ENCODE measurements at regions not wholly inside any gene's neighbourhood (a gene's known extent, or its start where the extent isn't known, plus 50 kb on each side); places are given as distances from the start of the nearest gene placed in this dataset.

DNA sequence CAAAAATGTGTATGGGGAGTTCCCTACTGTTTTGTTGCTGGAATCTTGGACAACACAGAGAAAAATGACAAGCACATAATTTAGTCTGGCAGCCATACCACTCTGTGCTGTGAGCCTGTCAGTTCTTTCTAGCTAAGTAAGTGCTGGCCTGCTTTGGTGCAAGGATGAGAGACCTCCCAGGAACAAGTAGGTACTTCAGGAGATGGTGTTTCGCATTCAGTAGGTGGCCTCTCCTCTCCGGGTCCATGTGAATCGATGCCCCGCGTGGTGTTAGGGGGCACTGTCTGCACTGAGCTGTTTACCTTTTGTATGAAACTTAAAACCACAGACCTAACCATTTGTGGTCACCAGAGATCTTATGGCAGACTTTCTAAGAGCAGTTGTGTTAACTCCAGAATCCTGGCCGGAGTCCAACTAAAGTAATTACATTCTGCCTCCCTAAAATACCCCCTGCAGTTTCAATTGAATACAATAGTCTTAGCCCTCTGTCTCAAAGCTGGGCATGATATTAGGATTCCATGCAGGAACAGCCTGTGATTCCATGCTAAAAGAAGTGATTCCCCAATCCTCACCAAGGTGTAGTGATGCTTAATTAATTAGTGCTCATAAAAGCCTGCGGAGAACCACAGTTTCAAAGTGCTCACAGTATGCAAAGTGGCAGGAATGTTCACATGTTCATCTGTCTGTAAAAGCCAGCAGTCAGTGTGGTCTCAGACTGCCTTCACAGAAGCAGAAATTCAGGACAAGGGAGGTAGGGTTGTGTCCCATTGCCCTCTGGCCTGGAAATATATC lies 64.2 kb downstream of the LLPH start:
- peak; percentile 72 for FAIRE-seq
- TF ChIP-seq POLR2AphosphoS5 (IDR thresholded peaks at IDR 0.05; ENCODE audit: low read depth, low read length) (no peak), TAF1 (IDR thresholded peaks at IDR 0.05; ENCODE audit: borderline replicate concordance, low read depth, low read length) (no peak), POLR2A (IDR thresholded peaks at IDR 0.05; ENCODE audit: low read depth, low read length) (no peak)
- no peak for DNase-seq (ENCODE audit: insufficient read length)

DNA sequence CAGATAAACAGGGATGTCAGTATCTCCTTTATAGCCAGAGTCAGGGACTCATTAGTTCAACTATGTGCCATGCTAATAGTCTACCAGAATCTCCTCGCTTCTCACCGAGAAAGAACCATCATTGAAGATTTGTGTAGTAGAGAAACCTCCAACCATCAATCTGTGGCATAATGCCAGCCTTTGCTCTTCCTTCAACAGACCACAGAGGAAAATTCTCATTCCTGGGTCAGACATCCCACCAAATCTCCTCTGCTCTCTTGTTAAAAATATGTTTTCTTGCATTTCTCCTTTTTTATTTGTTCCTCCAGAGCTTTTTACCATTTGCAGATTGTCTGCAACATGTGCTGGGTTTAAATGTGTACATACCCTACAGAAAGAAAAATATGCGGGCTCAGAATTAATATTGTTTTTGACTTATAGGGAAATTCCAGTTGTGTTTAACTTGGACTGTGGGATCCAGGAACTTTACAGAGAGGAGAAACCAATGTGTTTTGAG lies 64.9 kb downstream of the LLPH start:
- no peak for FAIRE-seq
- TF ChIP-seq POLR2A (IDR thresholded peaks at IDR 0.05; ENCODE audit: low read depth, low read length) (no peak), POLR2AphosphoS5 (IDR thresholded peaks at IDR 0.05; ENCODE audit: low read depth, low read length) (no peak), TAF1 (IDR thresholded peaks at IDR 0.05; ENCODE audit: borderline replicate concordance, low read depth, low read length) (no peak)
- no peak for DNase-seq (ENCODE audit: insufficient read length)

DNA sequence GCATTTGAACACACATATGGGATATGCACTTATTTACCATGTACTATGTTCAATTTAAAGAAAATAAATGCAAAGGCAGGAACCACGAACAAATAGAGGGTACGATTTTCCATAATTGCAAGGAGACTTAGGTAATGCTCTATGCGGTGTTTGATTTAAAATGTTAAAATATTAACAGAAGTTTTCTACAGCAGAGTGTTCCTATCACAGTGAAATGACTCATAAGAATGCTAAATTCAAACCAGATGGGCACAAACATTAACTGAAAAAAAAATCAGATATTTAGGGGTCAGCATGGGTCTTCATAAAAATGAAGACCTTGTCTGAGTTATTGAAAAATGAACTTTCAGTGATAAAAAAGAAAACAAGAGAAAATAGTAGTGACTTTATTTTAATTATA lies 65.4 kb downstream of the LLPH start:
- FAIRE-seq, result no peak
- TF ChIP-seq POLR2A (IDR thresholded peaks at IDR 0.05; ENCODE audit: low read depth, low read length), result no peak
- no peak for TF ChIP-seq TAF1 (IDR thresholded peaks at IDR 0.05; ENCODE audit: borderline replicate concordance, low read depth, low read length)
- no peak for TF ChIP-seq POLR2AphosphoS5 (IDR thresholded peaks at IDR 0.05; ENCODE audit: low read depth, low read length)
- DNase-seq (ENCODE audit: insufficient read length), result no peak

DNA sequence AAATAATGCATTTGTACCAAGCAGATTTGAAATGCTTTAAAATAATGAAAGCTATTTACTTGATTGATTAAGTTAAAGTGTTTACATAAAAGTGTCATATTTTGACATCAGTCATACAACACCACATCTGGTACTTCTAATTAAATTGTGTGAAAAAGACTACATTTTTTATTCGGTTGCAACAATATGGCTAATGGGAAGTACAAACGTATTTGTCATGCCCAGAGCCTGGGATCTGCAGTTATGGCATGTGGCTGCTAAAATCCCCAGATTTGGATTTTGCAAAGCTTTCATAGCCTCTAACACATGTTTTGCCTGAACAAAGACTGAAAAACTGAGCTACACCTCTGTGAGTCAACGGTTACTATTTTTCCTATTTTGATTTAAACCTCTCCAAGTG lies 66.6 kb downstream of the LLPH start:
- DNase-seq (ENCODE audit: insufficient read length), result no peak
- TF ChIP-seq POLR2AphosphoS5 (IDR thresholded peaks at IDR 0.05; ENCODE audit: low read depth, low read length), result no peak
- no peak for TF ChIP-seq TAF1 (IDR thresholded peaks at IDR 0.05; ENCODE audit: borderline replicate concordance, low read depth, low read length)
- no peak for TF ChIP-seq POLR2A (IDR thresholded peaks at IDR 0.05; ENCODE audit: low read depth, low read length)
- no peak for FAIRE-seq

DNA sequence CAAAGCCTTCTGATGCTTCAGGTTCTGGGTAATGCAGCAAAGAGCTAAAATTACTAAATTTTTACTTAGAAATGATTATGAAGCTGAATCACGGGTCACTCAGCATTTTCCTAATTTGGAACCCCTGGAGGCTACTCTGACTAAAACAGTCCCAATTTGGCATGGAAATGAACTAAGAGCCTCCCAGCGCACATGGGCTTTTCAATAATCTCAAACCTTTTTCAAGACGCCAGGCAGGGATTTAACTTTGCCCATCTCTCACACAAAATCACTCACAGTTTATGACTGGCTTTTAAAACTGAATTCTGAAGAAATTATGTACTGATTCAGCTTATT lies 68.3 kb downstream of the LLPH start:
- TF ChIP-seq POLR2AphosphoS5 (IDR thresholded peaks at IDR 0.05; ENCODE audit: low read depth, low read length), result no peak
- TF ChIP-seq TAF1 (IDR thresholded peaks at IDR 0.05; ENCODE audit: borderline replicate concordance, low read depth, low read length), result no peak
- TF ChIP-seq POLR2A (IDR thresholded peaks at IDR 0.05; ENCODE audit: low read depth, low read length), result no peak
- DNase-seq (ENCODE audit: insufficient read length) (no peak), FAIRE-seq (no peak)

DNA sequence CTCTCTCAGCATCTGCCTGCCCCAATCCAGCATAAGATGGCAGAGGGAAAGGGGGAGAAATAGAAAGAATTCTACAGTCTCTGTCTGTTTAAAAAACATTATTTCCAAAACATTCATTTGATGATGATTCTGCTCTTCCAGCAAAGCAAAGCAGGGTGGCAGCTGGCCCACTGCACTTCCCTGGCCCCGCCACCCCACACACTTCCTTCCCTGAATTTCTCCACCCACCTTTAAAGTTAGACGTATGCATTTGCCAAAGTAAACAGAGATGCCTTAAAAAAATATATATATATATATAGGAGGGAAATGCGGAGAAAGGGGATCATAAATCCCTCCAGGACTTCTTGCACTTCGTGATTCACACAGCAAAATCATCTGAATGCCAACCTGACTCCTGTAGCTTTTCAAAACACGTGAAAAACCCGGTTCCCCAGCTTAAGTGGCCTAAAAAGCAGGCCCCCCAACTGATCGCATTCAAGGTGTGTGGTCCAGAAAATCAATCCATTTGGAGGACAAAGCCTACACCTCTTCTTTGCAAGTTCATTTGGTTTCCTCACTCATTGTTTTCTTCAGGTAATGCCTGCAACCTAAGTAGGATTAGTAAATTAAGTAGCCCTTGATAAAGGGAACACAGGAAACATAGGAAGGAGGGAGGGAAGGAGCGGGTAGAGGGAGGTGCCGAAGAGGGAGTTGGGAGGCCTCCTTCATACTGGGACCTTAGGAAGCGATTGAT lies 68.8 kb downstream of the LLPH start:
- no peak for DNase-seq (ENCODE audit: insufficient read length)
- TF ChIP-seq TAF1 (IDR thresholded peaks at IDR 0.05; ENCODE audit: borderline replicate concordance, low read depth, low read length) (no peak), POLR2AphosphoS5 (IDR thresholded peaks at IDR 0.05; ENCODE audit: low read depth, low read length) (no peak), POLR2A (IDR thresholded peaks at IDR 0.05; ENCODE audit: low read depth, low read length) (no peak)
- FAIRE-seq, result no peak

DNA sequence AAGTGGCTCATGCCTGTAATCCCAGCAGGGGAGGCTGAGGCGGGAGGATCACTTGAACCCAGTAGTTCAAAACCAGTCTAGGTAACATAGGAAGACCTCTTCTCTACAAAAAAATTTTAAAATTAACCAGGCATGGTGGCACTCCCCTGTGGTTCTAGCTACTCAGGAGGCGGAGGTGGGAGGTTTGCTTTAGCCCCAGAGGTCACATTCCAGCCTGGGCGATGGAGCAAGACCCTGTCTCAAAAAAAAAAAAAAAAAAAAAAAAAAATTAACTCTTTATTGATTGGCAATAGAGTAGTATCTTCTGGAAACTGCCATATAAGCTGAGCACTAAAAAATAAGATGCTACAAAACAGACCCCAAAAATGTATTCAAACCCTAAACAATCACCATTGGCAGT lies 69.5 kb downstream of the LLPH start:
- FAIRE-seq (no peak), DNase-seq (ENCODE audit: insufficient read length) (no peak)
- TF ChIP-seq POLR2AphosphoS5 (IDR thresholded peaks at IDR 0.05; ENCODE audit: low read depth, low read length) (no peak), TAF1 (IDR thresholded peaks at IDR 0.05; ENCODE audit: borderline replicate concordance, low read depth, low read length) (no peak), POLR2A (IDR thresholded peaks at IDR 0.05; ENCODE audit: low read depth, low read length) (no peak)

DNA sequence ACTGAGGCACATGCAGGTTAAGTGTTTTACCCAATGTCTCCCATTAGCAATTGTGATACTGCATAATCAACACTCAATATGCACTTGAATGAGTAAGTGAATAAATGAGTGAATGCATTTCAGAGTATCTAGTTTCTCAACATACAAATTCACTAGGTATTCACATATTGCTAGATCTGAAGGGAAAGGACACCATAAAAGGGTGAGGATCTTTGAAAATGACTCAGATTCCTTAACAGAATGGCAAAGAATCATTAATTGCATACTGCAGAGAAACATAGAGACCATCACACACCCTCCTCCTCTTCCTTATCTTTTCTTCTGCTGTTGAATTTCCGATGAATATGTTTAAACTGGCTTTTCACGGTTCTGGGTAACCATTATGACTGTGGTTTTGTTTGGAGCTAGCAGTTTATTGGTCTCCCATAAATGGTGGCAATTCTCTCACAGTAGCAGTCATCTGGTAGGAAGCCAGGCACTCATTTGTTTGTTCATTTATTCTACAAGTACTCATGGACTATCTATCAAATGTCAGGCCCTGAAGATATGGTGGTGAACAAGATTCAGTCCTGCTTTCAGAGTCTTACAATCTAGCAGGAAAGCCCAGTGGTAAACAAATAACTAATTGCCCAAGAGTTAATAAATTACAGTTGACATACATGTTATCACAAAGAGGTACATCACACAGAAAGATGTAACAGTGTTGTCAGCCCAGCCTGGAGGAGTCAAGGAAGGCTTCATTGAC lies 70.2 kb downstream of the LLPH start:
- FAIRE-seq (peak; percentile 44), DNase-seq (ENCODE audit: insufficient read length) (no peak)
- TF ChIP-seq POLR2AphosphoS5 (IDR thresholded peaks at IDR 0.05; ENCODE audit: low read depth, low read length) (no peak), TAF1 (IDR thresholded peaks at IDR 0.05; ENCODE audit: borderline replicate concordance, low read depth, low read length) (no peak), POLR2A (IDR thresholded peaks at IDR 0.05; ENCODE audit: low read depth, low read length) (no peak)

DNA sequence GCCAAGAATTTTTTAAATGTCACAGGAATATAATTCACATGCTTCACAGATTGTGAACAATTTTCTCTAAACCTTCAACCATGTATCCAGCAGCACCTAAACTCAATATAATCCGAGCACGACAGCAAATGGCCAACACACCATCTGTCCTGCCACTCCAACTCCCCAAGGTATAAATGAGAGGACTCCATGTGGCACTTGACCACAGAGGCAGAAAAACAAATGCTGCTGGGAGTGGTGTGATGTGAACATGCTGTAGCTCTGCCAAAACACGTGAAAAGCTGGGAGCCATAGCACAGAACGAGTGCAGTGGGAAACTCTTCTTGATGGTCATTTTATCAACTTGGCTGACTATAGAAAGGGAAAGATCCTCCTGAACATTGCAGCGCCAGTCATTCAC lies 70.9 kb downstream of the LLPH start:
- FAIRE-seq (no peak), DNase-seq (ENCODE audit: insufficient read length) (no peak)
- TF ChIP-seq POLR2AphosphoS5 (IDR thresholded peaks at IDR 0.05; ENCODE audit: low read depth, low read length) (no peak), POLR2A (IDR thresholded peaks at IDR 0.05; ENCODE audit: low read depth, low read length) (no peak), TAF1 (IDR thresholded peaks at IDR 0.05; ENCODE audit: borderline replicate concordance, low read depth, low read length) (no peak)

DNA sequence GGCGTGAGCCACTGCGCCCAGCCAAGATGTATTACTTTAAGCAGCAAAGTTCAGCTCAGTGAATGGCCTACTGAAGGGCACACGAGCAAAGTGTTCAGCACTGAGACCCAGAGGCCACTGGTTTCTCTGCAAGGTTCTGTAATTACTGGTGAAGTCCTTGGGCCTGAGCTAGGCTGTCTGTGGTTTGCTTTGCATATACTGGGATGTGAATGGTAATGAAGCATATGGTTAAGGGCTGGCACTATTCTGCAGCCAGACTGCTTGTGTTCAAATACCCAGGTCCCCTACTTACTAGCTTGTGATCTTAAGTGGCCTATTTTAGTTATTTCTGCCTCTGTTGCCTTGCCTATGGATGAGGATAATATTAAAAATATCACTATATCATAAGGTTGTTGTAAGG lies 72.0 kb downstream of the LLPH start:
- DNase-seq (ENCODE audit: insufficient read length) (no peak), FAIRE-seq (no peak)
- no peak for TF ChIP-seq POLR2AphosphoS5 (IDR thresholded peaks at IDR 0.05; ENCODE audit: low read depth, low read length)
- no peak for TF ChIP-seq TAF1 (IDR thresholded peaks at IDR 0.05; ENCODE audit: borderline replicate concordance, low read depth, low read length)
- TF ChIP-seq POLR2A (IDR thresholded peaks at IDR 0.05; ENCODE audit: low read depth, low read length), result no peak

DNA sequence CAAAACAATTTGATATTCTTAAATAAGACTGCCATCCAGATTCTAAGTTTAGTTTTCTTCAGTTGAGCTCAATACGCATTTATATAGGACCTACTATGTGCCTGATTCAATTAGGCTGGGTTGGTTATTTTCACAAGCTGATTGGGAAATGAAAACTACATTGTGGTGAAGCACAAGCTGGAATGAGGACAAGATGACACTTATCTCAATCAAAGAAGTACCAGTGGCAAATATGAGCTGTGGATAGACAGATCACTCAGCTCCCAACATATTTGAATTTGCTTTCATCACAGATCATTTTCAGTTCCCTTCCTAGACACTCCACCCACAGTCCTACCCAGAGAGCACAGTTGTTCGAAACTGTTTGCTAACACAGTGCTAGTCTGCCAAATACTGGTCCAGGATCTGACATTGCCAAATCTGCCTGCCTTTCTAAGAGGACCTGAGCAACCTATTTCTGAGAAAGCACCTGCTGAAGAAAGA lies 74.7 kb downstream of the LLPH start:
- FAIRE-seq, result peak; percentile 78
- TF ChIP-seq TAF1 (IDR thresholded peaks at IDR 0.05; ENCODE audit: borderline replicate concordance, low read depth, low read length), result no peak
- no peak for TF ChIP-seq POLR2A (IDR thresholded peaks at IDR 0.05; ENCODE audit: low read depth, low read length)
- TF ChIP-seq POLR2AphosphoS5 (IDR thresholded peaks at IDR 0.05; ENCODE audit: low read depth, low read length), result no peak
- DNase-seq (ENCODE audit: insufficient read length), result peak; percentile 11

All from GM12892 (cell line).